Spleen (tissue), 11 donors: ENCODE measurements at regions not wholly inside any gene's neighbourhood (a gene's known extent, or its start where the extent isn't known, plus 50 kb on each side); places are given as distances from the start of the nearest gene placed in this dataset.

ENCODE experiments used
- DNase-seq: peaks from one replicate; pipeline ENCODE4 v3.0.0-alpha.2; 2020
- H3K27ac ChIP-seq, 8 donors: fragments of 200-600 bp; sonication (generic) in 7 of 8; 1 replicate in 4 of 8; 2 replicates in 4 of 8; pipeline versions ENCODE4 v1.5.0 to v1.8.0; 2016 to 2021; ENCODE audit warnings: inconsistent platforms in 4 of 8, mild to moderate bottlenecking in 4 of 8, moderate library complexity in 1 of 8
- H3K27me3 ChIP-seq, 7 donors: fragments of 200-600 bp; sonication (generic) in 6 of 7; replicated peaks in 1 of 7; 1 replicate in 4 of 7; 2 replicates in 3 of 7; pipeline versions ENCODE4 v1.5.0 to v1.8.0; 2016 to 2021; ENCODE audit warnings: inconsistent platforms in 3 of 7, mild to moderate bottlenecking in 1 of 7
- H3K36me3 ChIP-seq, 6 donors: fragments of 200-600 bp; sonication (generic) in 5 of 6; 1 replicate in 4 of 6; 2 replicates in 2 of 6; pipeline versions ENCODE4 v1.5.0 to v1.8.0; 2016 to 2021; ENCODE audit warnings: inconsistent platforms in 2 of 6
- H3K4me1 ChIP-seq, 6 donors: fragments of 200-600 bp; sonication (generic) in 5 of 6; 1 replicate in 3 of 6; 2 replicates in 3 of 6; pipeline versions ENCODE4 v1.5.0 to v1.8.0; 2016 to 2021; ENCODE audit warnings: inconsistent platforms in 3 of 6
- H3K4me3 ChIP-seq, 8 donors: fragments of 200-600 bp; sonication (generic) in 7 of 8; 1 replicate in 4 of 8; 2 replicates in 4 of 8; pipeline versions ENCODE4 v1.5.0 to v1.8.0; 2016 to 2021; ENCODE audit warnings: inconsistent platforms in 4 of 8, mild to moderate bottlenecking in 4 of 8, moderate library complexity in 2 of 8
- H3K9me3 ChIP-seq, 8 donors: fragments of 200-600 bp; sonication (generic) in 7 of 8; 1 replicate in 4 of 8; 2 replicates in 4 of 8; pipeline versions ENCODE4 v1.5.0 to v1.8.0; 2016 to 2021; ENCODE audit warnings: inconsistent platforms in 4 of 8
- POLR2A ChIP-seq, 3 donors: fragments of 450-650 bp; IDR thresholded peaks; one replicate each; pipeline ENCODE4 v1.5.1; 2017; ENCODE audit warnings: antibody characterized with exemption in 3 of 3, mild to moderate bottlenecking in 1 of 3
- POLR2AphosphoS5 ChIP-seq, 3 donors: sonication (generic); formaldehyde crosslinking; IDR thresholded peaks; one replicate each; pipeline ENCODE4 v1.5.1; 2017; ENCODE audit warnings: antibody characterized with exemption in 3 of 3
- WGBS, 5 donors: extraction: QIAGEN DNeasy Blood & Tissue Kit in 3 of 5; methylation state at CpG; one replicate each; pipeline versions ENCODE4 v1.1.5 to v1.1.7; 2013 to 2018; 5-methylcytosine and 5-hydroxymethylcytosine counted together
- intact Hi-C: fragments of 100-400 bp; cut with DNase I; formaldehyde crosslinking; loops from one replicate; pipeline ENCODE4 v1.15.0; 2023; ENCODE audit warnings: low total_unique reads
- TF ChIP-seq, protein P1 (sequence below), 11 experiments: fragments of 200-600 bp in 7 of 11; fragments of 450-650 bp in 4 of 11; sonication (generic) in 4 of 11; IDR thresholded peaks in 8 of 11; conservative IDR thresholded peaks in 3 of 11; 1 replicate in 7 of 11; 2 replicates in 4 of 11; pipeline versions ENCODE4 v1.4.0 to v1.8.0; 2016 to 2021; ENCODE audit warnings: antibody characterized with exemption in 11 of 11, inconsistent platforms in 4 of 11, mild to moderate bottlenecking in 1 of 11
- donor health status: healthy with polysubstance abuse.
- donor health status: DM: no; HTN: no; CAD: no; lungs with moderate emphysema.
- donor health status: DM: no; HTN: no; CAD: no.
- donor health status: Bipolar disorder and iron deficiency.
- donor health status: healthy.
- donor health status: DM: no; HTN: no; CAD: no.
- donor health status: DM: yes; HTN: yes; CAD: no.

DNA sequence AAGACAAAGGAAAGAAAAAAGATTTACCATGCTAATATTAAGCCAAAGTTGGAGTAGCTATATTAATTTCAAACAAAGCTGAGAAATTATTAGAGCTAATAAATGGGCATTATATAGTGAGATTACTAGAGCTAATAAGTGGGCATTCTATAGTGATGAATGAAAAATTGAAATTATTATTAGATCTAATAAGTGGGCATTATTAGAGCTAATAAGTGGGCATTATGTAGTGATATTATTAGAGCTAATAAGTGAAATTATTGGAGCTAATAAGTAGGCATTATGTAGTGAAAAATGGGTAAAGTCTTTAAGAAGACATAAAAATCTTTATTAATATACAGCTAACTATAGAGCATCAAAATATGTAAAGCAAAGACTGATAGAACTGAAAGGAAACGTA, 745.7 kb downstream of the TRIB2 start:
- intact Hi-C loops: no loop called here
- no peaks in the 10 kb centered on the region for H3K36me3 ChIP-seq
- WGBS, 5 donors: 49 to 74% (median 58%) methylated on average over 1 of the region's 1 CpG
- H3K27me3 ChIP-seq: no peaks in the 10 kb centered on the region
- no peaks in the 10 kb centered on the region for H3K4me1 ChIP-seq
- peaks cover 0 to 6% (median 0%) of the 10 kb centered on the region in 8 donors for H3K9me3 ChIP-seq
- DNase-seq: no peak
- TF ChIP-seq, protein P1, sequence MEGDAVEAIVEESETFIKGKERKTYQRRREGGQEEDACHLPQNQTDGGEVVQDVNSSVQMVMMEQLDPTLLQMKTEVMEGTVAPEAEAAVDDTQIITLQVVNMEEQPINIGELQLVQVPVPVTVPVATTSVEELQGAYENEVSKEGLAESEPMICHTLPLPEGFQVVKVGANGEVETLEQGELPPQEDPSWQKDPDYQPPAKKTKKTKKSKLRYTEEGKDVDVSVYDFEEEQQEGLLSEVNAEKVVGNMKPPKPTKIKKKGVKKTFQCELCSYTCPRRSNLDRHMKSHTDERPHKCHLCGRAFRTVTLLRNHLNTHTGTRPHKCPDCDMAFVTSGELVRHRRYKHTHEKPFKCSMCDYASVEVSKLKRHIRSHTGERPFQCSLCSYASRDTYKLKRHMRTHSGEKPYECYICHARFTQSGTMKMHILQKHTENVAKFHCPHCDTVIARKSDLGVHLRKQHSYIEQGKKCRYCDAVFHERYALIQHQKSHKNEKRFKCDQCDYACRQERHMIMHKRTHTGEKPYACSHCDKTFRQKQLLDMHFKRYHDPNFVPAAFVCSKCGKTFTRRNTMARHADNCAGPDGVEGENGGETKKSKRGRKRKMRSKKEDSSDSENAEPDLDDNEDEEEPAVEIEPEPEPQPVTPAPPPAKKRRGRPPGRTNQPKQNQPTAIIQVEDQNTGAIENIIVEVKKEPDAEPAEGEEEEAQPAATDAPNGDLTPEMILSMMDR (IDR thresholded peaks at IDR 0.05 in 8 of 11, conservative IDR thresholded peaks at IDR 0.05 in 3 of 11): no peak
- TF ChIP-seq POLR2AphosphoS5 (IDR thresholded peaks at IDR 0.05): no peak
- no peak for TF ChIP-seq POLR2A (IDR thresholded peaks at IDR 0.05)
- H3K4me3 ChIP-seq: no peak overlapping the region
- no peak overlapping the region for H3K27ac ChIP-seq

DNA sequence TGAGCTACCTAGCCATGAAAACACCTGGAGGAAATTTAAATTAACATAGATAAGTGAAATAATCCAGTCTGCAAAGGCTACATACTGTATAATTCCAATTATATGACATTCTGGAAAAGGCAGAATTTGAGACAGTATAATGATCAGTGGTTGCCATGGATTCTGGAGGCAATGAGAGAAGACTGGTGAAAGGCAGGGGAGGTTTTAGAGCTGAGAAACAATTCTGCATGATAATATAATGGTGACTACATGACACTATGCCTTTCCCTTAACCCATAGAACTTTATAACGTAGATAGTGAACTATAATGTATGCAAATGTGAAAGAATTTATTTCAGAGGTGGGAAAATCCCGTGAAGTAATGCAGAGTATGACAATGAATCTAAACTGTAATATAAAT, 749.3 kb downstream of the TRIB2 start:
- Histone ChIP-seq H3K36me3 (no peaks in the 10 kb centered on the region), H3K27me3 (no peaks in the 10 kb centered on the region), H3K4me1 (no peaks in the 10 kb centered on the region), H3K4me3 (no peak overlapping the region), H3K27ac (no peak overlapping the region), H3K9me3 (no peaks in the 10 kb centered on the region)
- 29 to 67% (median 40%) methylated on average over 2 of the region's 2 CpGs for WGBS, 5 donors
- no peak for DNase-seq
- TF ChIP-seq, protein P1 (IDR thresholded peaks at IDR 0.05 in 8 of 11, conservative IDR thresholded peaks at IDR 0.05 in 3 of 11): no peak
- TF ChIP-seq POLR2AphosphoS5 (IDR thresholded peaks at IDR 0.05) (no peak), POLR2A (IDR thresholded peaks at IDR 0.05) (no peak)
- intact Hi-C loops: no loop called here

DNA sequence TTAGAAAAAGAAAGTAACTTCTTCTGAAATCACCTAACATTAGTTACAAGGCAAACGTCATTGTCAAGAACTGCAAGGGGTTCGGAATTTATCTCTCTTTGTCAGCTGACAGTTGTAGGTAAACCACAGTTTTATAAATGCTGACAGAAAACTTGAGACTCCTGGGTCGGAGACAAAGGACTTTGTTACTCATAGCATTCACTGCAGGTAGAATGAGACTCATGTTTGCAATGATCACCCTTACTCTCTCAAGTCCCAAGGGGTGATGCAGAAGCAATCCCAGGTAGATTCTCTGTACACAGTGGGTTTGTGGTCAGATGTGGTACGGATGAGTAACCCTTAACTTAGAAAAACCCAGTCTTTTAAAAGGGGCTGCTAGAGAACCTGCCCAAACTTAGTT, 757.8 kb downstream of the TRIB2 start:
- TF ChIP-seq POLR2AphosphoS5 (IDR thresholded peaks at IDR 0.05) (no peak), POLR2A (IDR thresholded peaks at IDR 0.05) (no peak)
- TF ChIP-seq, protein P1 (IDR thresholded peaks at IDR 0.05 in 8 of 11, conservative IDR thresholded peaks at IDR 0.05 in 3 of 11): no peak
- H3K27me3 ChIP-seq: no peaks in the 10 kb centered on the region
- H3K4me1 ChIP-seq: no peaks in the 10 kb centered on the region
- no peak overlapping the region for H3K27ac ChIP-seq
- intact Hi-C loops: no loop called here
- no peak for DNase-seq
- H3K4me3 ChIP-seq: no peak overlapping the region
- H3K36me3 ChIP-seq: no peaks in the 10 kb centered on the region
- H3K9me3 ChIP-seq: peaks cover 0 to 4% (median 0%) of the 10 kb centered on the region in 8 donors
- WGBS, 5 donors: 54 to 74% (median 58%) methylated on average over 4 of the region's 4 CpGs

DNA sequence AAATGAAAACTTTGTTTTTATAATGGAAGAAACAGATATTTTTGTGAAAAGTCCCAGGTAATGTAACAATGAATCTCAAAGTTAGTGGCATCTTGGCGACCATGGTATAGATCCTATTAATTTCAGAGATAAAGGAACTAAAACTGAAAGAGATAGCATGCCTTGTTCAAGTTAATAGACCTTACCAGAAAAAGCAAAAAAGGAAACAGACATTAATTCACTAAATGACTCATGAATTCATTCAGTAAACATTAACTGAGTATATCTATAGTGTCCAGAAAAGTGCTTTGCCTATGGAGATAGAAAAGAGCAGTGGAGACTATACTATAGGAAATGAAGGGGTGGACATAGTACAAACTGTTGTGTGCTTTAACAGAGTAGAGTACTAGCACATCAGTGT, 763.3 kb downstream of the TRIB2 start:
- Histone ChIP-seq H3K4me1 (no peaks in the 10 kb centered on the region), H3K9me3 (peaks cover 0 to 5% (median 0%) of the 10 kb centered on the region in 8 donors), H3K27ac (no peak overlapping the region), H3K36me3 (no peaks in the 10 kb centered on the region), H3K27me3 (no peaks in the 10 kb centered on the region), H3K4me3 (no peak overlapping the region)
- WGBS, 5 donors: 47 to 68% (median 53%) methylated on average over 1 of the region's 1 CpG
- no peak for TF ChIP-seq POLR2AphosphoS5 (IDR thresholded peaks at IDR 0.05)
- TF ChIP-seq, protein P1 (IDR thresholded peaks at IDR 0.05 in 8 of 11, conservative IDR thresholded peaks at IDR 0.05 in 3 of 11): no peak
- TF ChIP-seq POLR2A (IDR thresholded peaks at IDR 0.05): no peak
- DNase-seq: no peak
- intact Hi-C loops: no loop called here
